Liver (tissue), 8 donors: ENCODE measurements at regions not wholly inside any gene's neighbourhood (a gene's known extent, or its start where the extent isn't known, plus 50 kb on each side); places are given as distances from the start of the nearest gene placed in this dataset.

Experiments used
- DNase-seq: peaks from one replicate; pipeline ENCODE4 v3.0.0-alpha.2; 2017; ENCODE audit warnings: low spot score
- H3K27ac ChIP-seq, 2 donors: one replicate each; pipeline ENCODE4 v1.7.0; 2013; ENCODE audit warnings: inconsistent platforms in 2 of 2, low read length in 2 of 2, control low read depth in 1 of 2, low read depth in 1 of 2, mild to moderate bottlenecking in 1 of 2
- H3K27me3 ChIP-seq, 4 donors: one replicate each; pipeline versions ENCODE4 v1.6.1 to v1.7.0; 2013; ENCODE audit warnings: low read length in 3 of 4, inconsistent platforms in 1 of 4, mild to moderate bottlenecking in 1 of 4, moderate library complexity in 1 of 4; ENCODE audit not compliant: control insufficient read depth in 4 of 4, insufficient read depth in 4 of 4
- H3K36me3 ChIP-seq, 4 donors: one replicate each; pipeline versions ENCODE4 v1.6.1 to v1.7.0; 2013; ENCODE audit warnings: low read length in 3 of 4, mild to moderate bottlenecking in 3 of 4, low read depth in 1 of 4, moderate library complexity in 1 of 4; ENCODE audit not compliant: control insufficient read depth in 4 of 4, insufficient read depth in 3 of 4
- H3K4me1 ChIP-seq, 4 donors: one replicate each; pipeline versions ENCODE4 v1.6.1 to v1.7.0; 2013; ENCODE audit warnings: low read length in 3 of 4, mild to moderate bottlenecking in 3 of 4, moderate library complexity in 1 of 4; ENCODE audit not compliant: control insufficient read depth in 4 of 4, insufficient read depth in 4 of 4
- H3K4me3 ChIP-seq, 3 donors: one replicate each; pipeline versions ENCODE4 v1.6.1 to v1.7.0; 2013; ENCODE audit warnings: low read length in 3 of 3, control low read depth in 1 of 3, low read depth in 1 of 3, mild to moderate bottlenecking in 1 of 3
- H3K9ac ChIP-seq, 2 donors: one replicate each; pipeline ENCODE4 v1.7.0; 2013; ENCODE audit warnings: low read length in 2 of 2, mild to moderate bottlenecking in 2 of 2, moderate library complexity in 2 of 2, control low read depth in 1 of 2, low read depth in 1 of 2
- H3K9me3 ChIP-seq, 4 donors: one replicate each; pipeline versions ENCODE4 v1.6.1 to v1.7.0; 2013; ENCODE audit warnings: low read length in 3 of 4; ENCODE audit not compliant: control insufficient read depth in 4 of 4
- ATF3 ChIP-seq: IDR thresholded peaks from 2 replicates; pipeline ENCODE4 v1.6.1; 2016; ENCODE audit warnings: antibody characterized with exemption
- CTCF ChIP-seq: fragments of 150-350 bp; IDR thresholded peaks from 2 replicates; pipeline ENCODE4 v1.5.1; 2017; ENCODE audit warnings: improper control_type of control experiment, low read depth, low read length; ENCODE audit not compliant: missing input control
- EGR1 ChIP-seq, 2 donors: IDR thresholded peaks; 2 replicates each; pipeline ENCODE4 v1.6.1; 2016 to 2018; ENCODE audit warnings: antibody characterized with exemption in 2 of 2, low read depth in 2 of 2
- FOXA1 ChIP-seq: IDR thresholded peaks from 2 replicates; pipeline ENCODE4 v1.6.1; 2016; ENCODE audit warnings: antibody characterized with exemption
- FOXA2 ChIP-seq: IDR thresholded peaks from 2 replicates; pipeline ENCODE4 v1.6.1; 2016; ENCODE audit warnings: antibody characterized with exemption
- GABPA ChIP-seq, 2 donors: IDR thresholded peaks in 1 of 2; conservative IDR thresholded peaks in 1 of 2; 2 replicates each; pipeline ENCODE4 v1.6.1; 2016; ENCODE audit warnings: antibody characterized with exemption in 2 of 2, mild to moderate bottlenecking in 1 of 2, moderate library complexity in 1 of 2
- HNF4A ChIP-seq, 2 donors: conservative IDR thresholded peaks; 2 replicates each; pipeline ENCODE4 v1.6.1; 2016; ENCODE audit warnings: antibody characterized with exemption in 2 of 2, mild to moderate bottlenecking in 2 of 2
- HNF4G ChIP-seq: IDR thresholded peaks from 2 replicates; pipeline ENCODE4 v1.6.1; 2016; ENCODE audit warnings: antibody characterized with exemption
- JUND ChIP-seq, 2 donors: IDR thresholded peaks; 2 replicates each; pipeline ENCODE4 v1.6.1; 2016; ENCODE audit warnings: antibody characterized with exemption in 2 of 2
- MAX ChIP-seq: IDR thresholded peaks from 2 replicates; pipeline ENCODE4 v1.6.1; 2016; ENCODE audit warnings: antibody characterized with exemption
- NR2F2 ChIP-seq: IDR thresholded peaks from 2 replicates; pipeline ENCODE4 v1.6.1; 2016; ENCODE audit warnings: antibody characterized with exemption
- RAD21 ChIP-seq, 2 donors: IDR thresholded peaks; 2 replicates each; pipeline ENCODE4 v1.6.1; 2016; ENCODE audit warnings: antibody characterized with exemption in 2 of 2, mild to moderate bottlenecking in 2 of 2
- REST ChIP-seq: IDR thresholded peaks from 2 replicates; pipeline ENCODE4 v1.6.1; 2016; ENCODE audit warnings: antibody characterized with exemption, mild to moderate bottlenecking
- RXRA ChIP-seq, 2 donors: IDR thresholded peaks; 2 replicates each; pipeline ENCODE4 v1.6.1; 2017 to 2018; ENCODE audit warnings: antibody characterized with exemption in 2 of 2, mild to moderate bottlenecking in 1 of 2
- SP1 ChIP-seq: IDR thresholded peaks from 2 replicates; pipeline ENCODE4 v1.6.1; 2018; ENCODE audit warnings: antibody characterized with exemption, mild to moderate bottlenecking
- TAF1 ChIP-seq: conservative IDR thresholded peaks from 2 replicates; pipeline ENCODE4 v1.6.1; 2016; ENCODE audit warnings: antibody characterized with exemption, mild to moderate bottlenecking
- YY1 ChIP-seq: IDR thresholded peaks from 2 replicates; pipeline ENCODE4 v1.6.1; 2016; ENCODE audit warnings: antibody characterized with exemption, mild to moderate bottlenecking
- ZBTB33 ChIP-seq: IDR thresholded peaks from 2 replicates; pipeline ENCODE4 v1.6.1; 2016; ENCODE audit warnings: antibody characterized with exemption
- WGBS: extraction: QIAGEN DNeasy Blood & Tissue Kit; methylation state at CpG from one replicate; pipeline ENCODE4 v1.1.7; 2013; 5-methylcytosine and 5-hydroxymethylcytosine counted together
- donor health status: healthy.
- donor health status: healthy.
- donor health status: healthy.
- donor health status: healthy.
- donor health status: healthy.

- Histone ChIP-seq H3K4me1 (no peaks in the 10 kb centered on the region), H3K27ac (no peak overlapping the region), H3K9me3 (no peaks in the 10 kb centered on the region), H3K27me3 (peaks cover 0 to 3% (median 0%) of the 10 kb centered on the region in 4 donors), H3K36me3 (no peaks in the 10 kb centered on the region), H3K9ac (no peak overlapping the region), H3K4me3 (no peak overlapping the region)
- WGBS, result 72% methylated on average over 5 of the region's 5 CpGs
- DNase-seq, result no peak
- TF ChIP-seq EGR1 (IDR thresholded peaks at IDR 0.05; ENCODE audit: low read depth in 2 of 2) (no peak), HNF4A (conservative IDR thresholded peaks at IDR 0.05) (no peak), NR2F2 (no peak), FOXA2 (no peak), TAF1 (no peak), SP1 (no peak), YY1 (no peak), JUND (IDR thresholded peaks at IDR 0.05) (no peak), HNF4G (no peak), REST (no peak), RAD21 (IDR thresholded peaks at IDR 0.05) (no peak), RXRA (IDR thresholded peaks at IDR 0.05) (no peak), ATF3 (no peak), MAX (no peak), GABPA (IDR thresholded peaks at IDR 0.05 in 1 of 2, conservative IDR thresholded peaks at IDR 0.05 in 1 of 2) (no peak), ZBTB33 (no peak), FOXA1 (no peak), CTCF (no peak)
These were observed 767.4 kb downstream of the TDRD15 start for GRCh38 chr2:21891191-21891590.
